NCI-H524 (cell line): ENCODE measurements at regions not wholly inside any gene's neighbourhood (a gene's known extent, or its start where the extent isn't known, plus 50 kb on each side); places are given as distances from the start of the nearest gene placed in this dataset.
A peak's percentile ranks its signal among the peaks of the same experiment; 100 is the strongest.

Experiments used
- DNase-seq, 2 experiments: peaks; one replicate each; lab custom pipeline; 2025; lab: John Stamatoyannopoulos, UW

- DNase-seq: no peak
These were observed 263.4 kb upstream of the CHD6 start for GRCh38 chr20:41881466-41882046.

GRCh38 chr20:41879123-41879522 lies 260.9 kb upstream of the CHD6 start:
- DNase-seq: no peak

GRCh38 chr20:41877911-41878310 lies 259.7 kb upstream of the CHD6 start:
- no peak for DNase-seq

GRCh38 chr20:41874658-41875057 lies 256.5 kb upstream of the CHD6 start:
- DNase-seq: no peak

GRCh38 chr20:41872930-41873329 lies 254.8 kb upstream of the CHD6 start:
- DNase-seq: no peak

GRCh38 chr20:41870869-41871462 lies 252.8 kb upstream of the CHD6 start:
- no peak for DNase-seq

GRCh38 chr20:41869261-41869660 lies 251.1 kb upstream of the CHD6 start:
- no peak for DNase-seq

- DNase-seq: no peak
These were observed 247.8 kb upstream of the CHD6 start for GRCh38 chr20:41865938-41866337.

- DNase-seq: no peak
These were observed 244.3 kb upstream of the CHD6 start for GRCh38 chr20:41862476-41862875.

- DNase-seq: peak in 1 of 2 experiments; percentile 54
These were observed 243.7 kb upstream of the CHD6 start for GRCh38 chr20:41861772-41862422.

GRCh38 chr20:41854765-41855164 lies 236.6 kb upstream of the CHD6 start:
- no peak for DNase-seq

- DNase-seq: no peak
These were observed 235.6 kb upstream of the CHD6 start for GRCh38 chr20:41853806-41854205.

- peak in 1 of 2 experiments; percentile 1 for DNase-seq
These were observed 230.0 kb upstream of the CHD6 start for GRCh38 chr20:41848180-41848579.

GRCh38 chr20:41837669-41838224 lies 219.6 kb upstream of the CHD6 start:
- no peak for DNase-seq

- no peak for DNase-seq
These were observed 215.6 kb upstream of the CHD6 start for GRCh38 chr20:41833739-41834138.

- DNase-seq: no peak
These were observed 212.5 kb upstream of the CHD6 start for GRCh38 chr20:41830702-41831101.

GRCh38 chr20:41819436-41819835 lies 201.3 kb upstream of the CHD6 start:
- DNase-seq: no peak

- DNase-seq: no peak
These were observed 200.8 kb upstream of the CHD6 start for GRCh38 chr20:41818991-41819390.

- no peak for DNase-seq
These were observed 200.2 kb upstream of the CHD6 start for GRCh38 chr20:41818369-41818768.

GRCh38 chr20:41811456-41811855 lies 193.3 kb upstream of the CHD6 start:
- DNase-seq: no peak

GRCh38 chr20:41800040-41800439 lies 181.9 kb upstream of the CHD6 start:
- DNase-seq: no peak

GRCh38 chr20:41798930-41799502 lies 180.8 kb upstream of the CHD6 start:
- DNase-seq: no peak

- no peak for DNase-seq
These were observed 168.0 kb upstream of the CHD6 start for GRCh38 chr20:41786158-41786557.
